HEK293 (cell line): ENCODE measurements at regions not wholly inside any gene's neighbourhood (a gene's known extent, or its start where the extent isn't known, plus 50 kb on each side); places are given as distances from the start of the nearest gene placed in this dataset.

Experiments
- CTCF ChIA-PET: fragments of 350-600 bp; formaldehyde crosslinking; extraction: SDS; loops from one replicate; lab custom pipeline; 2021; ENCODE audit warnings: antibody characterized with exemption; lab: Yijun Ruan, JAX
- POLR2A ChIA-PET: fragments of 300-600 bp; formaldehyde crosslinking; extraction: SDS; loops from one replicate; lab custom pipeline; 2020; ENCODE audit warnings: antibody characterized with exemption, inconsistent platforms; lab: Yijun Ruan, JAX
- H3K27ac ChIP-seq: fragments of 200-500 bp; sonication (Bioruptor generic); 2 replicates; pipeline ENCODE4 v1.5.1; 2014; ENCODE audit warnings: low read depth, low read length, control low read depth, inconsistent platforms; ENCODE audit errors: extremely low read depth
- H3K36me3 ChIP-seq, 2 experiments: fragments of 200-500 bp in 1 of 2; sonication (Bioruptor generic) in 1 of 2; 1 replicate in 1 of 2; 2 replicates in 1 of 2; pipeline ENCODE4 v1.5.1; 2014 to 2017; ENCODE audit warnings: inconsistent platforms in 2 of 2, low read length in 2 of 2; ENCODE audit not compliant: control insufficient read depth in 2 of 2, insufficient read depth in 1 of 2
- H3K4me1 ChIP-seq: fragments of 200-500 bp; sonication (Bioruptor generic); 2 replicates; pipeline ENCODE4 v1.5.1; 2014; ENCODE audit warnings: mild to moderate bottlenecking, low read length, inconsistent platforms; ENCODE audit not compliant: control insufficient read depth, insufficient read depth
- H3K4me3 ChIP-seq: 2 replicates; pipeline ENCODE4 v1.5.1; 2011; ENCODE audit warnings: low read depth, mild to moderate bottlenecking, control low read depth, low read length, moderate library complexity
- H3K9me3 ChIP-seq: fragments of 200-500 bp; sonication (Bioruptor generic); 2 replicates; pipeline ENCODE4 v1.5.1; 2014; ENCODE audit warnings: low read depth, low read length, inconsistent platforms; ENCODE audit not compliant: control insufficient read depth, insufficient read depth
- BCL11A ChIP-seq: fragments of 450-650 bp; formaldehyde crosslinking; IDR thresholded peaks from 2 replicates; pipeline ENCODE4 v1.5.1; 2016; ENCODE audit warnings: low read depth, missing biosample characterization, missing genetic modification characterization
- MEIS1 ChIP-seq: sonication (generic); formaldehyde crosslinking; IDR thresholded peaks from 2 replicates; pipeline ENCODE4 v1.8.1; 2022; ENCODE audit warnings: missing genetic modification reagents, mild to moderate bottlenecking, borderline replicate concordance
- MYNN ChIP-seq: fragments of 450-650 bp; formaldehyde crosslinking; IDR thresholded peaks from 2 replicates; pipeline ENCODE4 v1.5.1; 2016; ENCODE audit warnings: missing biosample characterization, missing genetic modification characterization, borderline replicate concordance
- REPIN1 ChIP-seq: fragments of 450-650 bp; formaldehyde crosslinking; IDR thresholded peaks from 2 replicates; pipeline ENCODE4 v1.5.1; 2017; ENCODE audit warnings: missing biosample characterization, missing genetic modification characterization, low read depth
- SP2 ChIP-seq: fragments of 450-650 bp; formaldehyde crosslinking; IDR thresholded peaks from 2 replicates; pipeline ENCODE4 v1.5.1; 2016; ENCODE audit warnings: missing biosample characterization, missing genetic modification characterization
- WT1 ChIP-seq: fragments of 450-650 bp; formaldehyde crosslinking; IDR thresholded peaks from 2 replicates; pipeline ENCODE4 v1.5.1; 2016; ENCODE audit warnings: missing biosample characterization, missing genetic modification characterization
- ZBTB49 ChIP-seq: fragments of 450-650 bp; formaldehyde crosslinking; IDR thresholded peaks from 2 replicates; pipeline ENCODE4 v1.5.1; 2016; ENCODE audit warnings: missing biosample characterization, missing genetic modification characterization, low read depth
- ZEB2 ChIP-seq: fragments of 450-650 bp; formaldehyde crosslinking; IDR thresholded peaks from 2 replicates; pipeline ENCODE4 v1.5.1; 2016; ENCODE audit warnings: missing biosample characterization, missing genetic modification characterization
- ZFP3 ChIP-seq: fragments of 450-650 bp; formaldehyde crosslinking; IDR thresholded peaks from 2 replicates; pipeline ENCODE4 v1.5.1; 2016; ENCODE audit warnings: low read depth, missing biosample characterization, missing genetic modification characterization
- ZNF121 ChIP-seq: fragments of 450-650 bp; formaldehyde crosslinking; IDR thresholded peaks from 2 replicates; pipeline ENCODE4 v1.5.1; 2016; ENCODE audit warnings: missing biosample characterization, missing genetic modification characterization
- ZNF16 ChIP-seq: fragments of 450-650 bp; formaldehyde crosslinking; IDR thresholded peaks from 2 replicates; pipeline ENCODE4 v1.5.1; 2016; ENCODE audit warnings: low read depth, missing biosample characterization, missing genetic modification characterization
- ZNF23 ChIP-seq: fragments of 450-650 bp; formaldehyde crosslinking; IDR thresholded peaks from 2 replicates; pipeline ENCODE4 v1.5.1; 2016; ENCODE audit warnings: missing biosample characterization, missing genetic modification characterization, borderline replicate concordance
- ZNF248 ChIP-seq: fragments of 450-650 bp; formaldehyde crosslinking; IDR thresholded peaks from 2 replicates; pipeline ENCODE4 v1.5.1; 2017; ENCODE audit warnings: missing biosample characterization, missing genetic modification characterization
- ZNF292 ChIP-seq: fragments of 450-650 bp; formaldehyde crosslinking; IDR thresholded peaks from 2 replicates; pipeline ENCODE4 v1.5.1; 2016; ENCODE audit warnings: low read depth, missing biosample characterization, missing genetic modification characterization, borderline replicate concordance
- ZNF423 ChIP-seq: fragments of 450-650 bp; formaldehyde crosslinking; IDR thresholded peaks from 2 replicates; pipeline ENCODE4 v1.5.1; 2016; ENCODE audit warnings: missing biosample characterization, missing genetic modification characterization
- ZNF473 ChIP-seq: fragments of 450-650 bp; formaldehyde crosslinking; IDR thresholded peaks from 2 replicates; pipeline ENCODE4 v1.5.1; 2017; ENCODE audit warnings: missing biosample characterization, missing genetic modification characterization
- ZNF501 ChIP-seq: fragments of 450-650 bp; formaldehyde crosslinking; IDR thresholded peaks from 2 replicates; pipeline ENCODE4 v1.5.1; 2016; ENCODE audit warnings: missing biosample characterization, missing genetic modification characterization
- ZNF510 ChIP-seq: fragments of 450-650 bp; formaldehyde crosslinking; IDR thresholded peaks from 2 replicates; pipeline ENCODE4 v1.5.1; 2018; ENCODE audit warnings: mild to moderate bottlenecking, missing genetic modification characterization, missing biosample characterization; ENCODE audit not compliant: insufficient replicate concordance
- ZNF530 ChIP-seq: fragments of 450-650 bp; formaldehyde crosslinking; IDR thresholded peaks from 2 replicates; pipeline ENCODE4 v1.5.1; 2016; ENCODE audit warnings: low read depth, missing biosample characterization, missing genetic modification characterization
- ZNF560 ChIP-seq: fragments of 450-650 bp; formaldehyde crosslinking; IDR thresholded peaks from 2 replicates; pipeline ENCODE4 v1.5.1; 2017; ENCODE audit warnings: missing biosample characterization, missing genetic modification characterization, borderline replicate concordance
- ZNF561 ChIP-seq: fragments of 450-650 bp; IDR thresholded peaks from 2 replicates; pipeline ENCODE4 v1.5.1; 2018; ENCODE audit warnings: missing biosample characterization, missing genetic modification characterization, borderline replicate concordance
- ZNF660 ChIP-seq: fragments of 450-650 bp; IDR thresholded peaks from 2 replicates; pipeline ENCODE4 v1.5.1; 2018; ENCODE audit warnings: missing biosample characterization, mild to moderate bottlenecking, missing genetic modification characterization
- ZNF785 ChIP-seq: fragments of 450-650 bp; formaldehyde crosslinking; IDR thresholded peaks from 2 replicates; pipeline ENCODE4 v1.5.1; 2016; ENCODE audit warnings: missing biosample characterization, missing genetic modification characterization
- TF ChIP-seq, protein P1 (sequence below): fragments of 450-650 bp; formaldehyde crosslinking; IDR thresholded peaks from 2 replicates; pipeline ENCODE4 v1.5.1; 2017; ENCODE audit warnings: missing biosample characterization, mild to moderate bottlenecking, missing genetic modification characterization, moderate library complexity
- TF ChIP-seq, protein P2 (sequence below): fragments of 450-650 bp; formaldehyde crosslinking; IDR thresholded peaks from 2 replicates; pipeline ENCODE4 v1.5.1; 2016; ENCODE audit warnings: missing biosample characterization, missing genetic modification characterization, borderline replicate concordance
- TF ChIP-seq, protein P3 (sequence below): fragments of 450-650 bp; formaldehyde crosslinking; IDR thresholded peaks from 2 replicates; pipeline ENCODE4 v1.5.1; 2016; ENCODE audit warnings: missing biosample characterization, missing genetic modification characterization

- TF ChIP-seq ZNF530 (no peak), ZBTB49 (tag by site-specific recombination) (no peak), ZNF561 (tag by site-specific recombination) (no peak), ZNF121 (tag by site-specific recombination) (no peak)
- TF ChIP-seq, all 188 proteins: peak for 0
Measured at GRCh38 chr14:101241807-101242278, 319.5 kb upstream of the DIO3 start (continued).

DNA sequence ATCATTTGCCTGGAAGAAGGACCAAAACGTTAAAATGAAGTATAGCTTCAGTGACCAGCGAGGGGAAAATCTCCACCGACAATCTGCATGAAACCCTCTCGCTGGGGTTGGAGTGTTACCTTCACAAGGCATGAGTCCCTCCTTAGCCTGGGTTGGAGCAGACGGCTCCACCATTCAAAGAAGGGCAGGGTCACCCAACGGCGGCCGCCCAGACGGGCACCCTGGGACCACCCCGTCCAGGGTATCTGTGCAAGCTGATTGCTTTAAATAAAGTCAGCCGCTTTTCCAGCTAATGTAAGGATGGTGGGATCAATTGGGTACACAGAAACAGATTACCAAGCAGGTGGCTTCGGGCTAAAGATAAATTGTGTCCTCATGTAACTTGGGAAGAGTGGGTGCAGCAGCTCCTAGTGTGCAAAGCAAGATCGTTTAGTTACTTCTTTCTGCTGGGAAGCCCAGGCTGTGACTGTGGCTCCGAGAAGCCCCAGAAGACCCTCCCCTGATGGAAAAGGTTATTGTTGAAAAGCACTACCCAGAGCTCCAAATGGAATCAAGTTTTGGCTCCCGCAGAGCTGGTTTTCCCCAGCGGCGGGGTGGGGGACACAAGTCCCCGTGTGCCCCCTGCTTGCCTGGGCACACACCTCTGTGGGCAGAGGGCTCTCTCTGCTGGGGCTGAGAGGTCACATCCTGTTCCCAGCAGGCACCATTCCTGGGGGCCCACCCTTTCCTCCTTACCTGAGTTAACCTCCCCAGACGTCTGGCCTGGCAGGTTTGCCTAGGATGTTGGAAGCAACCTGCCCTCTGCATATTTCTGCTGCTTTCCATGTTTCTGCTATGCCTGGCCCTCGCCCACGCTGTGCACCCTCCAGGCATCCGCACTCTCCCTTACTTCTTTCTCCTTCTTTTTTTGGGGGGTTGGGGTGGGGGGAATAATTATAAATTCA is 318.6 kb upstream of the DIO3 start:
- Histone ChIP-seq H3K9me3 (no peaks in the 10 kb centered on the region), H3K4me1 (no peaks in the 10 kb centered on the region), H3K27ac (no peak overlapping the region), H3K4me3 (no peak overlapping the region), H3K36me3 (no peaks in the 10 kb centered on the region)
- no peak for TF ChIP-seq ZNF248 (tag by site-specific recombination)
- TF ChIP-seq ZNF510 (tag by site-specific recombination), result no peak
- no peak for TF ChIP-seq ZNF292 (tag by site-specific recombination)
- TF ChIP-seq WT1 (tag by site-specific recombination), result no peak
- TF ChIP-seq ZNF423 (tag by site-specific recombination), result no peak
- TF ChIP-seq ZNF473 (tag by site-specific recombination), result no peak
- no peak for TF ChIP-seq ZEB2 (tag by site-specific recombination)
- no peak for TF ChIP-seq SP2 (tag by site-specific recombination)
- TF ChIP-seq MYNN, result no peak
- no peak for TF ChIP-seq ZNF23 (tag by site-specific recombination)
- no peak for TF ChIP-seq ZFP3 (tag by site-specific recombination)
- no peak for TF ChIP-seq ZNF785 (tag by site-specific recombination)
- TF ChIP-seq ZNF16, result no peak
- TF ChIP-seq ZNF660, result no peak
- no peak for TF ChIP-seq BCL11A (tag by site-specific recombination)
- ChIA-PET CTCF (no interaction called here), POLR2A (no interaction called here)

- no peaks in the 10 kb centered on the region for H3K4me1 ChIP-seq
- no peaks in the 10 kb centered on the region for H3K36me3 ChIP-seq
- no peak overlapping the region for H3K27ac ChIP-seq
- no peak overlapping the region for H3K4me3 ChIP-seq
- CTCF ChIA-PET, result no interaction called here
- no peaks in the 10 kb centered on the region for H3K9me3 ChIP-seq
- POLR2A ChIA-PET, result no interaction called here
- TF ChIP-seq, protein P1, sequence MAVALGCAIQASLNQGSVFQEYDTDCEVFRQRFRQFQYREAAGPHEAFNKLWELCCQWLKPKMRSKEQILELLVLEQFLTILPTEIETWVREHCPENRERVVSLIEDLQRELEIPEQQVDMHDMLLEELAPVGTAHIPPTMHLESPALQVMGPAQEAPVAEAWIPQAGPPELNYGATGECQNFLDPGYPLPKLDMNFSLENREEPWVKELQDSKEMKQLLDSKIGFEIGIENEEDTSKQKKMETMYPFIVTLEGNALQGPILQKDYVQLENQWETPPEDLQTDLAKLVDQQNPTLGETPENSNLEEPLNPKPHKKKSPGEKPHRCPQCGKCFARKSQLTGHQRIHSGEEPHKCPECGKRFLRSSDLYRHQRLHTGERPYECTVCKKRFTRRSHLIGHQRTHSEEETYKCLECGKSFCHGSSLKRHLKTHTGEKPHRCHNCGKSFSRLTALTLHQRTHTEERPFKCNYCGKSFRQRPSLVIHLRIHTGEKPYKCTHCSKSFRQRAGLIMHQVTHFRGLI (tag by site-specific recombination), result no peak
- no peak for TF ChIP-seq REPIN1 (tag by site-specific recombination)
- TF ChIP-seq ZNF560 (tag by site-specific recombination), result no peak
- no peak for TF ChIP-seq ZNF501 (tag by site-specific recombination)
- no peak for TF ChIP-seq MEIS1 (CRISPR knock-in tag)
- TF ChIP-seq, protein P2, sequence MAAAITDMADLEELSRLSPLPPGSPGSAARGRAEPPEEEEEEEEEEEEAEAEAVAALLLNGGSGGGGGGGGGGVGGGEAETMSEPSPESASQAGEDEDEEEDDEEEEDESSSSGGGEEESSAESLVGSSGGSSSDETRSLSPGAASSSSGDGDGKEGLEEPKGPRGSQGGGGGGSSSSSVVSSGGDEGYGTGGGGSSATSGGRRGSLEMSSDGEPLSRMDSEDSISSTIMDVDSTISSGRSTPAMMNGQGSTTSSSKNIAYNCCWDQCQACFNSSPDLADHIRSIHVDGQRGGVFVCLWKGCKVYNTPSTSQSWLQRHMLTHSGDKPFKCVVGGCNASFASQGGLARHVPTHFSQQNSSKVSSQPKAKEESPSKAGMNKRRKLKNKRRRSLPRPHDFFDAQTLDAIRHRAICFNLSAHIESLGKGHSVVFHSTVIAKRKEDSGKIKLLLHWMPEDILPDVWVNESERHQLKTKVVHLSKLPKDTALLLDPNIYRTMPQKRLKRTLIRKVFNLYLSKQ (tag by site-specific recombination), result no peak
- TF ChIP-seq, protein P3, sequence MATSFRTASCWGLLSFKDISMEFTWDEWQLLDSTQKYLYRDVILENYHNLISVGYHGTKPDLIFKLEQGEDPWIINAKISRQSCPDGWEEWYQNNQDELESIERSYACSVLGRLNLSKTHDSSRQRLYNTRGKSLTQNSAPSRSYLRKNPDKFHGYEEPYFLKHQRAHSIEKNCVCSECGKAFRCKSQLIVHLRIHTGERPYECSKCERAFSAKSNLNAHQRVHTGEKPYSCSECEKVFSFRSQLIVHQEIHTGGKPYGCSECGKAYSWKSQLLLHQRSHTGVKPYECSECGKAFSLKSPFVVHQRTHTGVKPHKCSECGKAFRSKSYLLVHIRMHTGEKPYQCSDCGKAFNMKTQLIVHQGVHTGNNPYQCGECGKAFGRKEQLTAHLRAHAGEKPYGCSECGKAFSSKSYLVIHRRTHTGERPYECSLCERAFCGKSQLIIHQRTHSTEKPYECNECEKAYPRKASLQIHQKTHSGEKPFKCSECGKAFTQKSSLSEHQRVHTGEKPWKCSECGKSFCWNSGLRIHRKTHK (tag by site-specific recombination), result no peak
Measured at GRCh38 chr14:101243587-101244338, 317.5 kb upstream of the DIO3 start.
